HUES6 (cell line): ENCODE measurements at regions not wholly inside any gene's neighbourhood (a gene's known extent, or its start where the extent isn't known, plus 50 kb on each side); places are given as distances from the start of the nearest gene placed in this dataset.

Experiments used
- H3K27ac ChIP-seq: 2 replicates; pipeline ENCODE4 v1.7.0; 2013; ENCODE audit warnings: low read depth, mild to moderate bottlenecking, low read length, inconsistent platforms
- H3K27me3 ChIP-seq: 2 replicates; pipeline ENCODE4 v1.6.1; 2013; ENCODE audit warnings: low read length; ENCODE audit not compliant: control insufficient read depth, insufficient read depth
- H3K36me3 ChIP-seq: 2 replicates; pipeline ENCODE4 v1.6.1; 2013; ENCODE audit warnings: low read length; ENCODE audit not compliant: control insufficient read depth, insufficient read depth
- H3K4me1 ChIP-seq: 2 replicates; pipeline ENCODE4 v1.6.1; 2013; ENCODE audit warnings: low read length; ENCODE audit not compliant: control insufficient read depth, insufficient read depth
- H3K4me3 ChIP-seq: 2 replicates; pipeline ENCODE4 v1.5.1; 2013; ENCODE audit warnings: low read depth, low read length
- H3K9ac ChIP-seq: one replicate; pipeline ENCODE4 v1.6.1; 2013; ENCODE audit warnings: mild to moderate bottlenecking, low read length
- H3K9me3 ChIP-seq: 2 replicates; pipeline ENCODE4 v1.6.1; 2013; ENCODE audit warnings: low read depth, low read length; ENCODE audit not compliant: control insufficient read depth, insufficient read depth

GRCh38 chr5:124561451-124561850 lies 185.0 kb downstream of the ZNF608 start:
- H3K27ac ChIP-seq, result no peak overlapping the region
- no peaks in the 10 kb centered on the region for H3K36me3 ChIP-seq
- no peak overlapping the region for H3K4me3 ChIP-seq
- H3K9me3 ChIP-seq, result peaks cover 5% of the 10 kb centered on the region
- no peaks in the 10 kb centered on the region for H3K4me1 ChIP-seq
- H3K9ac ChIP-seq, result no peak overlapping the region
- H3K27me3 ChIP-seq, result no peaks in the 10 kb centered on the region

GRCh38 chr5:124560370-124560769 lies 186.1 kb downstream of the ZNF608 start:
- H3K4me1 ChIP-seq, result peaks cover 2% of the 10 kb centered on the region
- H3K36me3 ChIP-seq, result no peaks in the 10 kb centered on the region
- H3K9me3 ChIP-seq, result peaks cover 5% of the 10 kb centered on the region
- peaks cover 1% of the 10 kb centered on the region; the same call in 1 of the 2 replicates for H3K27me3 ChIP-seq
- H3K27ac ChIP-seq, result no peak overlapping the region
- no peak overlapping the region for H3K4me3 ChIP-seq
- no peak overlapping the region for H3K9ac ChIP-seq

GRCh38 chr5:124557761-124558160 lies 188.7 kb downstream of the ZNF608 start:
- no peak overlapping the region for H3K4me3 ChIP-seq
- H3K9me3 ChIP-seq, result peaks cover 5% of the 10 kb centered on the region
- H3K36me3 ChIP-seq, result no peaks in the 10 kb centered on the region
- H3K27me3 ChIP-seq, result peaks cover 5% of the 10 kb centered on the region; the same call in 1 of the 2 replicates
- peaks cover 19% of the 10 kb centered on the region for H3K4me1 ChIP-seq
- H3K27ac ChIP-seq, result no peak overlapping the region
- no peak overlapping the region for H3K9ac ChIP-seq

- Histone ChIP-seq H3K36me3 (no peaks in the 10 kb centered on the region), H3K27ac (no peak overlapping the region), H3K27me3 (peaks cover 5% of the 10 kb centered on the region; the same call in 1 of the 2 replicates), H3K9ac (no peak overlapping the region), H3K4me1 (peaks cover 31% of the 10 kb centered on the region), H3K9me3 (peaks cover 5% of the 10 kb centered on the region), H3K4me3 (no peak overlapping the region)
Observed at GRCh38 chr5:124554746-124555578, 191.5 kb downstream of the ZNF608 start.

GRCh38 chr5:124553911-124554310 lies 192.5 kb downstream of the ZNF608 start:
- Histone ChIP-seq H3K36me3 (no peaks in the 10 kb centered on the region), H3K9me3 (peaks cover 5% of the 10 kb centered on the region), H3K4me1 (peaks cover 37% of the 10 kb centered on the region), H3K27ac (no peak overlapping the region), H3K27me3 (peaks cover 5% of the 10 kb centered on the region; the same call in 1 of the 2 replicates), H3K9ac (no peak overlapping the region), H3K4me3 (no peak overlapping the region)

- H3K9me3 ChIP-seq, result no peaks in the 10 kb centered on the region; the same call in 1 of the 2 replicates
- no peak overlapping the region for H3K9ac ChIP-seq
- H3K27ac ChIP-seq, result no peak overlapping the region
- H3K4me3 ChIP-seq, result no peak overlapping the region
- peaks cover 37% of the 10 kb centered on the region for H3K4me1 ChIP-seq
- no peaks in the 10 kb centered on the region for H3K36me3 ChIP-seq
- peaks cover 5% of the 10 kb centered on the region; the same call in 1 of the 2 replicates for H3K27me3 ChIP-seq
Observed at GRCh38 chr5:124552526-124552925, 193.9 kb downstream of the ZNF608 start.

- no peak overlapping the region for H3K27ac ChIP-seq
- H3K9me3 ChIP-seq, result no peaks in the 10 kb centered on the region
- no peaks in the 10 kb centered on the region for H3K36me3 ChIP-seq
- H3K9ac ChIP-seq, result no peak overlapping the region
- H3K4me1 ChIP-seq, result peaks cover 37% of the 10 kb centered on the region
- no peak overlapping the region for H3K4me3 ChIP-seq
- peaks cover 5% of the 10 kb centered on the region; the same call in 1 of the 2 replicates for H3K27me3 ChIP-seq
Observed at GRCh38 chr5:124551939-124552279, 194.5 kb downstream of the ZNF608 start.

GRCh38 chr5:124550731-124551130 lies 195.7 kb downstream of the ZNF608 start:
- Histone ChIP-seq H3K4me3 (no peak overlapping the region), H3K4me1 (peaks cover 37% of the 10 kb centered on the region), H3K9ac (no peak overlapping the region), H3K27ac (no peak overlapping the region), H3K27me3 (peaks cover 5% of the 10 kb centered on the region; the same call in 1 of the 2 replicates), H3K9me3 (no peaks in the 10 kb centered on the region), H3K36me3 (no peaks in the 10 kb centered on the region)

GRCh38 chr5:124549891-124550436 lies 196.5 kb downstream of the ZNF608 start:
- Histone ChIP-seq H3K4me1 (peaks cover 31% of the 10 kb centered on the region), H3K27me3 (no peaks in the 10 kb centered on the region; the same call in 1 of the 2 replicates), H3K27ac (no peak overlapping the region), H3K9me3 (no peaks in the 10 kb centered on the region), H3K4me3 (no peak overlapping the region), H3K9ac (no peak overlapping the region), H3K36me3 (no peaks in the 10 kb centered on the region)

GRCh38 chr5:124546643-124547042 lies 199.8 kb downstream of the ZNF608 start:
- H3K36me3 ChIP-seq, result no peaks in the 10 kb centered on the region
- no peak overlapping the region for H3K27ac ChIP-seq
- H3K9me3 ChIP-seq, result no peaks in the 10 kb centered on the region

GRCh38 chr5:124544366-124545055 lies 201.9 kb downstream of the ZNF608 start:
- H3K4me3 ChIP-seq, result no peak overlapping the region
- H3K9me3 ChIP-seq, result no peaks in the 10 kb centered on the region
- no peak overlapping the region for H3K27ac ChIP-seq
- no peaks in the 10 kb centered on the region for H3K27me3 ChIP-seq
- no peaks in the 10 kb centered on the region for H3K36me3 ChIP-seq
- H3K4me1 ChIP-seq, result peaks cover 1% of the 10 kb centered on the region
- H3K9ac ChIP-seq, result no peak overlapping the region

More at GRCh38 chr5:124546643-124547042, 199.8 kb downstream of the ZNF608 start:
- Histone ChIP-seq H3K9ac (no peak overlapping the region), H3K4me3 (no peak overlapping the region), H3K27me3 (no peaks in the 10 kb centered on the region), H3K4me1 (peaks cover 18% of the 10 kb centered on the region)
